Muscle of back (tissue), 3 donors: ENCODE measurements at regions not wholly inside any gene's neighbourhood (a gene's known extent, or its start where the extent isn't known, plus 50 kb on each side); places are given as distances from the start of the nearest gene placed in this dataset.

Experiments used
- DNase-seq, 3 donors: peaks; one replicate each; pipeline versions ENCODE4 v3.0.0 to v3.0.0-alpha.2; 2013

DNA sequence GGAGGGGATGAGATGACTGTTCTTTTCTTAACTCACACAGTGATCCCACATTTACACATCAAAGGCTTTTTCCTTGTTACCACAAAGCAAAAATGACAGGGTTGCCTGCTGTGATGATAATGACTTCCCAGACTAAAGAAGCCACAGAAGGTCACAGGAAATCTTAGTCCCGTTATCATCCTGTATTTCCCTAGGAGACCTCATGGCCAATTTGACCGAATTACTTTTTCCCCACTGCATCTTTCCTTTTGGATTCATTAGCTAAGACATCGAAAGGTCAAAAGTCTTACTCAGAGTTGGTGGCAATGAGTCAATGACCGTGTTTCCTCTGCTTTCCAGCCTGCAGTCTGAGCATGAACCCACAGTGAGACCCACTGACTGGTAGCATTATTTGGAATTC, 130.1 kb upstream of the INHBA start:
- DNase-seq = no peak

DNA sequence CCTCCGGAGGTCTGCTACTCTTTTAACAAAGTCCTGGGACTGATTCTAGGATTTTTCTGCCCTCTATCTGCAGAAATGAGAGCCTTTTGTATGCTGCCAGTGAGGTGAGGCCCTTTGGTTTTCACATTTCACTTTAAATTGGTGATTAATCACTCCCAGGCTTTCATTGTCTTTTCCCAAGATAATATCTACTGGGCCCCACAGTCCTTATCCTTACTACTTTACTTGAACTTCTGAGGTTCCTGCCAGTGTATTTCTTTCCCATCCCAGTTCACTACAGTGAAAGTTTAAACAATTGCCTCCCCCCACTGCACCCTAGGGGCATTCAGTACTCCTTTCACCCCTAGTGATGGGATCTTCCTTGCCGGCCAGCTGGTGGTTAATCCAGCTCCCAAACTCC, 127.4 kb upstream of the INHBA start:
- DNase-seq = no peak

DNA sequence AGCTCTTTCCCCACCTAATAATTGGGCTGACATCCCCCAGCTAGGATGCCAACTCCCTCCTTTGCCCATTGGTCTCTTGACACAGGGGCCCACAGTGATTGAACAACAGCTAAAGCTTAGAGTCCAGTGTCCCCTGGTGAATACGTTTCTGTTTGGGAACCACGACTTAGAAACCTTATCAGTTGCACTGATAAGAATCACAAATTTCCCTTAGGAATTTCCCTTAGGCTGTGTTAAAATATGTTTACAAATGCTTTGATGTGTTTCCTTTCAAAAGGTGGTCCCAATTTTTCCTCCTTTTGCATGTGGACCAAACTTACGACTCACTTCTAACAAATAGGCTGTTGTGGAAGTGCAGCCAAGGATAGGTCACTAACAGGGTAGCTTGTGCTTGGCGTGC, 126.0 kb upstream of the INHBA start:
- DNase-seq = no peak

DNA sequence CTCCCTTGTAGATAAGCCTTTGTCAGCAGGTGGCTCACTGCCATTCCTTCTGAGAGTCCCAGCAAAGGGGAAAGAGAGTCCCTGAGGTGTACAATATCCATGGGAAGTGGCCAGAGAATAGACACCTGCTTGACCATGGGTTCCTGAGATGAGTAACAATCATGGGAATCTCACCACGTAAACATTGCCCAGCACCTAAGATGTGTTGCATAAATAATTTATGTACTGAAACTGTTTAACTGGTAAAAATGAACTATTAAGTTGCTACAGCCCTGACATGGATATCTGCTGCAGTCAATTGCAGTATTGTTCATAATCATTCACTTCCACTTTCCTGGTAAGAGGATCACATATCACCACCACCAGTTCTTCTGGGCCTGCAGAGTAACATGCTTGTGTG, 123.8 kb upstream of the INHBA start:
- no peak for DNase-seq

DNA sequence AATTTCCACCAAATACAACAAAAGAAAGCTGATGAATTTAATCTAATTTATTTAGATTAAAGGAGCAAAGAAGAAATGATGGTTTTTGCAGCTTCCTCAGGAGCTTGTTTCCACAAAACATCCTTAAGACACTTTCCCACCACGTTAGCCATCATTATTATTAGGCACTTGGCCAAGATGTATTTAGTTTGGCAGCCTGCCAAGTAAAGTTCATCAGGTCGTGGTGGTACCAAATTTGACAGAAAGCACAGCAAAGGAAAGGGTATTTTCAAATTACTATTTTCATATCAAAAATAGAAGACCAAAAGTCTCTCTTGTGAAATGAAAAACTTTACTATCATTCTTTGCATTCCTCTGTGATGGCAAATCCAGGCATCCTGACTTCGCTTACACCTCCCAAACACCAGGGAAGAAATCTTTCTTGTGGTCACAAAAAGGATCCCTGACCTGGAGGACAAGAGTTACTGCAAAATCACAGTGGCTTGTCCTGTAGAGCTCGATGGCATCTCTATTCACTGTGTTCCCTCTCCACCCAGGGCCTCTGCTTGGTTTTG, 123.1 kb upstream of the INHBA start:
- DNase-seq = no peak

DNA sequence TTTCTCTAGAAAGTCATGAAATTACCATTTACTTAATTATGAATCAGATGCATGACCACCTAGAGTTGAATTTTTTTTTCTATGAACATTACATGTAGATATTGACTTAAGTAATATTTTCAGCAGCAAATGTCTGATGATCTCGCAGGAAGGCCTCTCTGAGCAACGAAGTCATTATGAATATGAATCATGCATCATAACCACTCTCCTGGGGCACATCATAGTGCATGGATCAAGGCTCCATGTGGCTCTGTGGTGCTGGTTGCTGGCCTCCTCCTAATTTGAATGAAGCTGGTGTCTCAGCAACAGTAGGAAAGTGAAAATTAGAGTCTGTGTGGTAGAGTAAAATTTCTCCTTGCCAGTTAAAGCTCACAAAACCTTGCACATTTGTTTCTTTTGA, 121.4 kb upstream of the INHBA start:
- peak in 1 of 3 donors; percentile 47 for DNase-seq

DNA sequence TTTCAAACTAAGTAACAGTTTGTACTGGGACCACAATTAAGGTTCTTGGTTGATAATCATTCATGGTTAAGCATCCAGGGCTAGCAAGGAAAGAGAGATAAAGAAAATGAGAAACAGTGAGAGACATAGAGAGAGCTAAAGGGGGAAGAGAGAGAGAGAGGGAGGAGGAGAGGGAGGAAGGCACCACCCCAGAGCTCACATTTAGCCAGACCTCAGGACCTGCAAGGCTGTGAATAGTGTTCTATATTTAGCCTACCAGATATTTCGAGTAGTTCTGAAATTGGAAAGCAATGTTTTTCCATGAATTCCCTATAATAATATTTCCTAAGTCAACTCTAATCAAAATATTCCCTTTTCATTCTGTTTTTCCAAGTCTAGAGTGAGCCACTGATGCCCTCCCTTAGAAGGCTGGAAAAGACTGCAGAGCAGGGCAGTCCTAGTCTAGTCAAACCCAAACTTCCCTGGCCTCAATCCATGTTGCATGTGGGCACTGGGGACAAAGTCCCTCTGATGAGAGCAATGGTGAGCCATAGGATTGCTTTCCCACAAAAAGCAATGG, 119.4 kb upstream of the INHBA start:
- DNase-seq = no peak

DNA sequence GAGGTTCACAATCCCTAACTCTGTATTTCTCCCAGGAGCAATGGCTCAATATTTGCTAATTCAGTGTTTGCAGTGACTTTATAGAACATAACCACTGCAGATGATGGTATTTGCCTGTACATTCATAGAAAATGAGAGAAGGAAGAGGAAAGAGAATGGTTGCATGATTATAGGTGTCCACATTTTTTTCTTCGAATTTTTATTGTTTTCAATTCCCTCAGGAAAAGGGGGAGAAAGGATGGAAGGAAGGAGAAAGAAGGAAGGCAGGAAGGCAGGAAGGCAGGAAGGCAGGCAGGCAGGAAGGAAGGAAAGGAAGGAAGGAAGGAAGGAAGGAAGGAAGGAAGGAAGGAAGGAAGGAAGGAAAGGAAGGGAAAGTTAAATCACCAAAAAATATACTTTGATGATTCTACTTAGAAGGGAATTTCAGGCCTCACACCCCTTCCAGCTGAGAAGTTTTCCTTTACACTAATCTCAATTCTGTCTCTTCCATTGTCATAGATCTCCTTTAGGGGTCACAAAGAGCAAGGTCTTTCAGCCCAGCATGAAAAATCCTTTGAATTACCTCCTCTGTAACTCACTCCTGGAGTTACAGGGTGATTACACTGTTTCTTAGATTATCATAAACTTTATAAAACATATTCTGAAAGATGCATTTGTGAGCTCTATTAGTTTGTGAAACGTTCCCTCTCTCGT, 118.8 kb upstream of the INHBA start:
- no peak for DNase-seq

DNA sequence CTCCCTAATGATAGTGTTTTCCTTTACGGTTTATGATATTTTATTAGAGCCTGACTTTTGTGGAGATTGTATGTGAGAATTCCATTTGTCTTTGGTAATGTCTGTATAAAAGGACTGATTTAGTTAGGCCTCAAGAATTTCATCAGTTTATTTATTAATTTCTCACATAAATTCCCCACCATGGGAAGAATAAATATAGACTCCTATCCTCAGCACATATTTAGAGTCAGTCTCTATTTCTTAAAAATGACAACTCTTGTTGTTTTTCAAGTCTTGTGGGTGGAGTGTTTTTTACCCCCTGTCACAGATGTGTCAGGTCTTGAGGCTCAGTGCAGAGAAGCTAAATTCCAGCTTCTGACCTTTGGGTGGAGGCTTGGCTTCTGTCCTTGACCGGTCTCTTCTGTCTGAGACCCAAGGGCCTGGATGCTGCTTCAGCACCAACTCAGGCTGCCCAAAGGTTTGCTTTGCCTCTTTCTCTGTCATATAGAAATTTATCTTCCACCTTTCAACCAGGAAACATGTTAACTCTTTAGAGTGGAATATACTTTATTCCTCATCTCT, 117.3 kb upstream of the INHBA start:
- DNase-seq = no peak

DNA sequence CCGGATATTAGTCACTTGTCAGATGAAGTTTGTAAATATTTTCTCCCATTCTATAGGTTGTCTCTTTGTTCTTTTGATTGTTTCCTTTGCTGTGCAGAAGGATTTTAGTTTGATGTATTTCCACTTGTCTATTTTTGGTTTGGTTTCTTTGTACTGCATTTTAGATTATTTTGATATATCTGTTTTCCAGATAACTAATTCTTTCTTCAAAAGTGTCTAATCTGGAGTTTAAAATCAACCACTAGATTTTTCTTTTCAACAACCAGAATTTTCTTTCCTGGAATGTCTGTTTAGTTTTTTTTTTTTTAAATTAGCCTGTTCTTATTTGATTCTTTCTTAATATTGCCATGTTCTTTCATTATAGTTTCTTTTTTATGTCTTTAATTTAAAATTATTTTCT, 116.8 kb upstream of the INHBA start:
- no peak for DNase-seq

DNA sequence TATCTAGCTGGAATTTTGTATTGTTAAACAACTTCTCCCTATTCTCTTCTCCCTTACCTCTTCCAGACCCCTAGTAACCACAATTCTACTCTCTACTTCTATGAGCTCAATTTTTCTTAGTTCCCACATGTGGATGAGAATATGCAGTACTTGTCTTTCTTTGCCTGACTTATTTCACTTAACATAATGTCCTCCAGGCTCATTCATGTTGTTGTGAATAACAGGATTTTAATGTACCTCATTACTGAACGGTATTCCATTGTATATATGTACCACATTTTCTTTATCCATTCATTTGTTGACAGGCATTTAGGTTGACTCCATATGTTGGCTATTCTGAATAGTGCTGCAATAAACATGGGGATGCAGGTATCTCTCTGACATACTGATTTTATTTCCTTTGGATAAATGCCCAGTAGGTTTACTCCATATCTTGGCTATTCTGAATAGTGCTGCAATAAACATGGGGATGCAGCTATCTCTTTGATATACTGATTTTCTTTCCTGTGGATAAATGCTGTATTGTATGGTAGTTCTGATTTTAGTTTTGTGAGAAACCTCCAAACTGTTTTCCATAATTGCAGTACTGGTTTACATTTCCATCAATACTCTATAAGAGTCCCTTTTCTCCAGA, 116.0 kb upstream of the INHBA start:
- DNase-seq = no peak

DNA sequence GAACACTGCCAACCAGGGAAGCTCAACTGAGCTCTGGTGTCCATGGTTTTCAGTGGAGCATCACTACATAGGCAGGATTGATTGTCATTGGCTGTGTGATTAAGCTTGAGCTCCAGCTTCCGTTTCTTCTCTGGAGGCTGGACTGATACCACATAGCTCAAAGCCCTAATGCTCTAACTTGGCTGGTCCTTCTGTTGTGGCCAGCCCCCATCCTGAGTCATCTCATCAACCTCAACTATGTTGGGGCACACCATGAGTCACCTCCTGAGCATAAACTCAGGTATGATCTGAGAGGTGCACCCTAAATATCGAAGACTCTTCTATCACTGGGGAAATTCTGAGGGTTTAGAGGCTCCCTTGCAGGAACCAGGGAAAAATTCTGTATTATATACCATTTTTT, 114.5 kb upstream of the INHBA start:
- peak in 1 of 3 donors; percentile 39 for DNase-seq

DNA sequence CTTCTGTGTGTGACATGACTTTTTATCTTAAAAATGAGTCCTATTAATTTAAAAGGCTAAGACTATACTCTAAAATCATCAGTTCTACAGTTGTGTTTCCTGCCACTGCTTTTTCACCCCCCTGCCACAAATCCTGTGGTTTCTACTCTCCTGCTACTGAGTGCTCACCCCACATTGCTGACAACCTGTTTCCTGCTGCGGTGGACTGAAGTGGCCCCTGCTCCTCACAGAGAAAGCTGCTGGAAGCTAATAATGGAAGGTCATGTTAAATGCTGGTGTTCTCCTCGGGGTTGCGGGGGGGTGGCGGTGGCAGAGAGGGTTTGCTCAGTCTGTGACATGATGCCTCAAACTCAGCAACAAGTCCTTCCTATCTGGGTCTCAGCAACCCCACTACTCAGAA, 113.2 kb upstream of the INHBA start:
- peak in 1 of 3 donors; percentile 11 for DNase-seq

DNA sequence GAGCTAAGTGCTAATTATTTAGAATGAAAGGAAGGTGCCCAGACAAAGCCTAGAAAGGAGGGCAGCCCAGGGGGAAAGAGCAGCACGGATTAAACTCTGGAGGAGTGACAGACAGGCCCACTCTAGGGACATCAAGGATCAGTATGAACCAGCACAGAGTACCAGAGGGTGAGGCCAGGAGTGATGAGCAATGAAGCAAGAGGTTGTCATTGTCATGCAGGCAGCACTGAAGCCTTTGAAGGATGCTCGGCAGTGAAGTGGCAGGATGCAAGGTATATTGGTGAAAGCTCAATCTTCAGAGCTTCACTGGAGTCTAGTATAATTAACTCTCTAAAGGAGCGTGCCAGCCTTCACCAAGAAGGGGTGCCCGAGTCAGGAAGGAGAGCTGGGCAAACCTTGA, 112.0 kb upstream of the INHBA start:
- no peak for DNase-seq

DNA sequence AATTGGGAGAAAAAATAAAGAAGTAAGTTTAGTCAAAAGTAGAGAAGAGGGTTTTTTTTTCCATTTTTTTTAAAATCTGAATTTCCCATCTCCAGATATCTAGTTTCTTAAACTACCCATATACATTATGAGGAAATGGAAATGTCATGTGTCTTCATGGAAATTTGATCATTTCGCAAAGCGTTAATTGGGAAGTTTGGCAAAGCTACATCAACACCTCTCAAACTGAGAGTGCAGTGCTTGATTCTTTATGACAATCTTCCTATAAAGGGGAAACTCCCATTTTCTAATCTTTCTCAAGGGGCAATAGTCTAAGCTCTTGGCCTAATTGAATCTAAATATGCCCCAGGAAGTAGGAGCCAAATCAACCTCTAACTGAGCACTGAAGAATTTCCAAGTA, 110.4 kb upstream of the INHBA start:
- no peak for DNase-seq

DNA sequence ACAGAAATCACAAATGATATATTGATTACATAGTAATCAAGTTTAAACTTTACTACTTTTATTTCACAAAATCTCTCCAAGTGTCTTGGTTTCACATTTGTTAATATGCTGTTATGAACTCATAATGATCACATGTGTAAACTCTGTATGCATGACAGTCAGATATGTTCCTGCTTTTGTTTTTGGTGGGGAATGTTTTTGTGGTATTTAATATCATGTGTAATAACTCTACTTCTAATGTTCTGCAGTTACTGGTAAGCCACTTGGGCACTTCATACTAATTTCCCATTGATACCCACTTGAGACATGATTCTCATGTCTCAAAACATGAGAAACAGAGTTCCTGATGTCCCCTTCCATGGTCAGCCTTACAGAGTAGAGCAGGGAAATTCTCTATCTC, 109.1 kb upstream of the INHBA start:
- DNase-seq = no peak

DNA sequence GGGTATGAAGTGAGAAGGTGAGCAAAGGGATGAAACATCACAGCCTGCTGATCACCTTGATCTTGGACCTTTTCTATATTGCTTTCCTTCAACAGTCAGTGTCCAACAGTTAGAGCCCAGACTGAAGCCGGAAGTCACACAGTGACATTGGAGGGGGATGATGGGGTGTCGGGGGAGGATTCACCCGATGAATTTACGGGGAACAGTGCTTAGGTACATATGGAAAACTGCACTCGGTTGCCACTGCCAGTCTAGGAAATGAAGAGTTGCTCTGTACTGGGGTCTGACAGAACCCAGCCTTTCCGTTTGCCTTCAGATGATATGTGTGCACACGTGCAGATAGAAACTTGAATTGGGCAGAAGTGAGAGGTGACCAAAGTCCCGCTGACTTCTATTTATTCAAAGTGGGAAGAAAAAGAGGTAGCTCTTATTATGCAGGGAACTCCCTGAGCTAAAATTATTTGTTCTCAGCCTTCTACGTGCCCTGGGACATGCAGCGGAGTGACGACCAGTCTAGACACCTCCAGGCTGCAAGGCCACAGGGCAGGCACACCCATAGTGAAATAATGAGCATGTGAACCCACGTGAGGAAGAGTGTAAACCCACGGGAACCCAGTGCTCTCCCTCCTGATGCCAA, 107.2 kb upstream of the INHBA start:
- no peak for DNase-seq

DNA sequence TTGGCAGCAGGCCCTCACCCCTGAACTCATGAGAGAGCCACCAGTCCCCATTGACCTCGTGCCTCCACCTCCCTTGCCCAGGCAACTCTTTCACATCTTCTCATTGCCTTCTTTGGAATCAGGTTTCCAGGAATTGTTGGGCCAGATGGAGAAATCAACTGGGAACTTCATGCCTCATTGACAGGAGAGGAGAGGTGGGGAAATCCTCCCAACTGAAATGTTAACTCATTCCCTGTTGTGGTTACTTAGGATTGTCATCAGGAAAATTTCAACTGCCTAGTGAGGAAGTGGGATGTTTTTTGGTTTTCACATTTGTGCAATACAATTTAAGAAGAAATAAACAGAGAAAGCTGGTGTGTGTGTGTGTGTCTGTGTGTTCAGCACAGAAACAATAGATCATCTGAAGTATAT, 106.6 kb upstream of the INHBA start:
- peak in 1 of 3 donors; percentile 41 for DNase-seq

DNA sequence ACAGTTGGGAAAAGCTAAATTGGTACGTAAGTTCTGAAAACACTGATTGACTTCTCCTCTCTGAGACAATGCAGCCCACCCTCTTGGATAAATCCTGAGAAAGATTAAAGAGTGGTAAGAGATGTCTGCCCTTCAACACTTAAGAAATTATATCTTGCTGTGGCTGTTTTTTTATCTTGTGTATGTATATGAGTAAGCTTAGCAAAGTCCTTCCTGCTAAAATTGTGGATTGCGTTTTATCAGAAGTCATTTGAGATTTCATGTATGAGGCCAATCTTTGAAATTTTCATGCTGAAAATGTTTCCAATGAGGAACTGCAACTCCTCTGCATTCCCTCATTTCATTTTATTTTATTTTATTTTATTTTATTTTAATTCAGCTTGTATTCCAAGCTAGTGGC, 106.2 kb upstream of the INHBA start:
- no peak for DNase-seq

DNA sequence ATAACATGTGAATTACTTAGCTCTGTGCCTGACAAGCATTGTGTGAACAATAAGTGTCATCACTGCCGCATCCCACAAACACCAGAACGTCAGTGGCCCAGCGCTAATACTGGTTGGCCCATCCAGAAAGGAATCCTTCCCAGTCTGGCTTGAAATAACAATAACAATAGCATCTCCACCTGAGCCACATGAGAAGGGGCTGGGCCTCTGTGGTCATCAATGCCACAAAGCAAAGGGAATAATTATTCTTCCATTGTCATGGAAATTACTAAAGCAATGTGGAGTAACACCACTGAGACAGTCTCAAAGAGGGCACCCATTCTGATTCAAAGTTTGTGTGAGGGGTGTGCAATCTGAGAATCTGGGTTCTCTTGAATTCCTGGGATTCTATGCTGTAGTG, 105.7 kb upstream of the INHBA start:
- no peak for DNase-seq

DNA sequence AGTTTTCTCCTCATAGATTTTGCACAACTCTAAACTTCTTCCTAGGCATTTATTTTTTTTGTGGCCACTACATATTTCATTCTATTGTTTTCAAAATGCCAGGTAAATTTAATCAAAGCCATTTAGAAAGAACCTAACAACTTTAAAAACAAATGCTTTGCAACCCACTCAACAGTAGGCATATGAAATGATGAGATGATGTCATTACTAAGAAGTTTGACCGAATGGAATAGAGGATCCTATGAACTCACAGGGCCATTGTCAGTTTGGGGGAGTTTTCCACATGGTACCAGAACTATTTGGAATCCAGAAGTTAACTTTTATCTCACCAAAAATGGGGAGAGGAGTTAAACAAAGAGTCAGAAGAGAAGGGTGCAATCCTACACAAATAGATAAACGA, 100.7 kb upstream of the INHBA start:
- DNase-seq = no peak

DNA sequence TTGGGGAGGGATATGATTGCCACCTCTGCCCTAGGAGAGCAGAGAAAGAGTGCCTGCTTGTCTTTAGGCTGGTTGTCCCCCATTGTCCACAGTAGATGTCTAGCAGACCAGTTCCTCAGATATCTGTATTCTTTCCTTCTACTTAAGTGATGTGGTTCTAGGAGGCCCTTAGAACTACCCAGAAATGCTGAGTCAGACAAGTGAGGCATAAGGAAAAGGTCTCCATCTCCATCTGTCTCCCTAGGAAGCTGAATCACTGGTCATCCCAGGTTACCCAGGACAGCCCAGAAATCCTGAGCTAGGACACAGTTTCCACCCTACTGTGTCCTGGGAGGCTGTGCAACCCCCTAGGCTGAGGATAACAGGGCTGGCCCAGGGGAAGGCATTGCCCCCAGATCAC, 93.4 kb upstream of the INHBA start:
- DNase-seq = no peak
